Activated CD8-positive, alpha-beta memory T cell treated with anti-CD3 and anti-CD28 coated beads, Interleukin-2, amount 50 U/mL, for 24 hours (primary cell): ENCODE measurements at regions not wholly inside any gene's neighbourhood (a gene's known extent, or its start where the extent isn't known, plus 50 kb on each side); places are given as distances from the start of the nearest gene placed in this dataset.
"Not testable (repeated sequence)": the region's sequence is repeated elsewhere in the genome, so short reads cannot be mapped to it uniquely, and the experiment has no call there.

ENCODE experiments used
- DNase-seq: peaks from one replicate; pipeline ENCODE4 v3.0.0-alpha.2; 2020; ENCODE audit errors: extremely low read depth

- DNase-seq, result no peak
Observed at GRCh38 chr7:121620953-121621606, 225.0 kb upstream of the FAM3C start.

GRCh38 chr7:121620206-121620605, 224.1 kb upstream of the FAM3C start:
- no peak for DNase-seq

- DNase-seq, result no peak
Observed at GRCh38 chr7:121618182-121618581, 222.1 kb upstream of the FAM3C start.

- DNase-seq, result no peak
Observed at GRCh38 chr7:121610243-121610642, 214.1 kb upstream of the FAM3C start.

- no peak for DNase-seq
Observed at GRCh38 chr7:121609208-121609607, 213.1 kb upstream of the FAM3C start.

- DNase-seq, result no peak
Observed at GRCh38 chr7:121608785-121609184, 212.7 kb upstream of the FAM3C start.

GRCh38 chr7:121608183-121608582, 212.1 kb upstream of the FAM3C start:
- not testable (repeated sequence) for DNase-seq

- no peak for DNase-seq
Observed at GRCh38 chr7:121605317-121605680, 209.2 kb upstream of the FAM3C start.

- DNase-seq, result no peak
Observed at GRCh38 chr7:121604627-121605316, 208.7 kb upstream of the FAM3C start.

- no peak for DNase-seq
Observed at GRCh38 chr7:121603886-121604285, 207.8 kb upstream of the FAM3C start.

GRCh38 chr7:121599887-121600286, 203.8 kb upstream of the FAM3C start:
- no peak for DNase-seq

GRCh38 chr7:121595758-121596696, 199.9 kb upstream of the FAM3C start:
- no peak for DNase-seq

GRCh38 chr7:121591926-121592325, 195.8 kb upstream of the FAM3C start:
- no peak for DNase-seq

- no peak for DNase-seq
Observed at GRCh38 chr7:121587435-121587834, 191.3 kb upstream of the FAM3C start.

GRCh38 chr7:121582258-121582657, 186.2 kb upstream of the FAM3C start:
- no peak for DNase-seq

- no peak for DNase-seq
Observed at GRCh38 chr7:121579639-121580038, 183.5 kb upstream of the FAM3C start.

GRCh38 chr7:121578669-121579068, 182.6 kb upstream of the FAM3C start:
- DNase-seq, result no peak

GRCh38 chr7:121576148-121576917, 180.2 kb upstream of the FAM3C start:
- DNase-seq, result no peak

- DNase-seq, result no peak
Observed at GRCh38 chr7:121575194-121575765, 179.2 kb upstream of the FAM3C start.

- DNase-seq, result no peak
Observed at GRCh38 chr7:121574109-121574508, 178.0 kb upstream of the FAM3C start.

GRCh38 chr7:121572615-121573014, 176.5 kb upstream of the FAM3C start:
- DNase-seq, result no peak
